ENCODE measurements at regions not wholly inside any gene's neighbourhood (a gene's known extent, or its start where the extent isn't known, plus 50 kb on each side); places are given as distances from the start of the nearest gene placed in this dataset.

DNA sequence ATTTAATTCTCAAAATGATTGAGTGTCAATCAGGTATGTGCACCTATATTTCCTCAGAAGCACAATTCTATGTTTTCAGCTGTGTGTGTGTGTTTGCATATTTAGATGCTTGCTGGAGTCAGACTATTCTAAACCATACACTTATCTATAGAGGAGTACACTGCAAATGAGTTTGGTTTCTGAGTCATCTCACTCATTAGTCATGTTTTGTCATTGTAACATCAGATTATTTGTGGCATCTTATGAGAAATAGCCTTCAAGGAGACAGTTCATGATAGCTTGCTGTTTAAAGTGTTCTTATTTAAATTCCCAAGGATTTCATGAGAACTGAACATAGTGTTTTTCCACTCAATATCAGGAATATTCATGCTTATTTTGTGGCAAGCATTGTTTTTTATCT, 535.1 kb downstream of the NLGN4Y start:
- DNase-seq (ENCODE audit: low spot score): no peak

DNA sequence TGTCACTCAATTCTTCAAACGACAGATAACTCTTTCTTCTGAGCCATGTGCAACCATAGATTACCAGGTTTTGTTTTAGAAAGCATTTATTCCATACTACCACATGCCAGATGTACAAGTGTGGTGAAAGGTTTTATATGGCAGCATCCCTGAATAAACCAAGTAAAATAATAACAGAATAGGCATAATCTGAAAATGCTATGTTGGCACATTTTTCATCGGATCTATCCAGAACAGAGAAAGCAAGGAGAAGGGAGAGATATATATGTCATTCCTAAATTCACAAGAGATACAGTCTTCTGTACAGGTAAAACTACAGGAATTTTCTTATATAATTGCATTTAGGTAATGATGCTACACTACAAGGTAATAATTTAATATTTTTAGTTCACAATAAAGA, 547.8 kb downstream of the NLGN4Y start:
- no peak for DNase-seq (ENCODE audit: low spot score)

DNA sequence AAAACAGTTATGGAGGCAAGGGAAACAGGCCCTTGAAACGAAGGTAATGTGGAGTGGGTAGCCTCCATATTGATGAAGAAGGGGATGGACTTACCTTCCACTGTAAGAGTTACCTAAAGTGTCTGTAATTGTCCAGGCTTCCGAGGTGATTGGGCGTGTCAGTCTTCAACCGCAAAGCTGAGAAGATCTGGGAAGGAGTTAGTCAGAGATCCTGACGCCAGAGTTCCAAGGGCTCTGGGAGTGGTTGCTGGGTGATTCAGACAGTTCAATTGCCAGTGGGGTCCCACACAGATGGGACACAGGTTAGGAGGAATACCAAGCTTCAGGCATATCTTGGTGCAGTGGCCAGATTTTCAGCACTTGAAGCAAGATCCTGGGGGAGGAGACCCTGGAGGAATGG, 577.0 kb downstream of the NLGN4Y start:
- DNase-seq (ENCODE audit: low spot score): peak; percentile 2

Measured in H4 (cell line).